Fibroblast of skin of right quadriceps (primary cell): ENCODE measurements at regions not wholly inside any gene's neighbourhood (a gene's known extent, or its start where the extent isn't known, plus 50 kb on each side); places are given as distances from the start of the nearest gene placed in this dataset.

ENCODE experiments used
- DNase-seq: peaks from one replicate; pipeline ENCODE4 v3.0.0-alpha.2; 2013

GRCh38 chr2:240227538-240228428 is 87.3 kb upstream of the OTOS start:
- no peak for DNase-seq

DNA sequence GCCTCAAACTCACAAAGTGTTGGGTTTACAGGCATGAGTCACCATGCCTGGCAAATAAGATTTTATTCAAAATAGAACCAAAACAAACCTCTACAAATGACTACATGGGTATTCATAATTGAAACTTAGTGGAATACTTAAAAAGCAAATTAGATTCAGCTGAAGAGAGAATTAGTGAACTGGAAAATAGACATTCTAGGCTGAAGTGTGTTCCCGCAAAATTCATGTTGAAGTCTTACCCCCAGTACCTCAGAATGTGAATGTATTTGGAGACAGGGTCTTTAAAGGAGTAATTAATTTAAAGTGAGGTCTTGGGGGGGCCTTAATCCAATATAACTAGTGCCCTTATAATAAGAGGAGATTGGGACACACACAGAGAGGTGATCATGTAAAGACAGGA is 88.5 kb upstream of the OTOS start:
- no peak for DNase-seq

GRCh38 chr2:240229603-240230235 is 89.3 kb upstream of the OTOS start:
- no peak for DNase-seq

GRCh38 chr2:240230291-240230931 is 90.0 kb upstream of the OTOS start:
- DNase-seq, result no peak

DNA sequence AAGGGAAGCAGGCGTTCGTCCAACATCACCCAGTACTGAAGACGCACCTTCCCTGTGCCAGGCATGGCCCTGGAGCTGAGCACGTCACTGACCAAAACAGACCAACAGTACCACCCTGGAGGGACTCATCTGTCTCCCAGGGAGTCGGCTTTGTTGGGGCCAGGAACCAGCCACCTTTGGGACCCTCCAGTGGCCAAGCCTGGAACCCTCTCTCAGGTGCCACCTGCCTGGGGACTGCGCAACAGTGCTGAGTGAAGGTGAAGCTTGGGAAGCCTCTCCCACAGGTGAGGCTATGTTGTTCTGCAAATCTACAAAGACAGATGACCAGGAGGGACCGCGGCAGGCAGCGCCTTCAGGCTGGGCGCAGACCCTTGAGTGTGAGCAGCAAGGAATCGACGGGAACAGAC is 91.4 kb upstream of the OTOS start:
- DNase-seq, result no peak

DNA sequence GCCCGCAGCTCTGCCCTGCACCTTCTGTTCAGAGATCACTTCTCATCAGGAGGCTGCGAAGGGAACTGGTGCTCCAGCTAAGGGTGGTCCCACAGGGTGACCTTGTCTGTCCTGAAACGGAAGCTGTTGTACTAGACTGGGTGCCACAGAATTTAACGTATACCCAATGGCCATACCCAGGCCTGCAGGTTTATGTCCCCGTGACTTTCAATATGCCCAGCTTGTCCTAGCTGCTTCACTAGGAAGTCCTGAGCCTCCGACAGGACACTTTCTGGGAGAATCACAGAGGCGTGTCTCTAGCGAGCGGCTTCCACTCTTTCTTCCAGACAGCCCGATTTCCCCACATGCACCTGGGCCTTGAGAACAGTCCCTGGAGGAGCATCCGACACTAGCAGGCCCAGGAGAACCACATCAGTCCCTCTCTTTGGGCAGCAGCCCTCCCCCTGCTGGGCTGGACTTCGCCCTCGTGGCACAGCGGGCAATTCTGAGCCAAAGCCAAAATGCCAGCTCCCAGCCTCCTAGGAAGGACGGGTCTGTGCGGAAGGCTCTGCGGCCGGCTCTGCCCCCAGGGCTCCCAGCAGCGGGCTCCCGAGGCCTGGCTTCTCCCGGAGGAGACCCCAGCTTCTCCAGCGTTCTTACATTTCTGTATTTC is 91.9 kb upstream of the OTOS start:
- DNase-seq, result no peak

DNA sequence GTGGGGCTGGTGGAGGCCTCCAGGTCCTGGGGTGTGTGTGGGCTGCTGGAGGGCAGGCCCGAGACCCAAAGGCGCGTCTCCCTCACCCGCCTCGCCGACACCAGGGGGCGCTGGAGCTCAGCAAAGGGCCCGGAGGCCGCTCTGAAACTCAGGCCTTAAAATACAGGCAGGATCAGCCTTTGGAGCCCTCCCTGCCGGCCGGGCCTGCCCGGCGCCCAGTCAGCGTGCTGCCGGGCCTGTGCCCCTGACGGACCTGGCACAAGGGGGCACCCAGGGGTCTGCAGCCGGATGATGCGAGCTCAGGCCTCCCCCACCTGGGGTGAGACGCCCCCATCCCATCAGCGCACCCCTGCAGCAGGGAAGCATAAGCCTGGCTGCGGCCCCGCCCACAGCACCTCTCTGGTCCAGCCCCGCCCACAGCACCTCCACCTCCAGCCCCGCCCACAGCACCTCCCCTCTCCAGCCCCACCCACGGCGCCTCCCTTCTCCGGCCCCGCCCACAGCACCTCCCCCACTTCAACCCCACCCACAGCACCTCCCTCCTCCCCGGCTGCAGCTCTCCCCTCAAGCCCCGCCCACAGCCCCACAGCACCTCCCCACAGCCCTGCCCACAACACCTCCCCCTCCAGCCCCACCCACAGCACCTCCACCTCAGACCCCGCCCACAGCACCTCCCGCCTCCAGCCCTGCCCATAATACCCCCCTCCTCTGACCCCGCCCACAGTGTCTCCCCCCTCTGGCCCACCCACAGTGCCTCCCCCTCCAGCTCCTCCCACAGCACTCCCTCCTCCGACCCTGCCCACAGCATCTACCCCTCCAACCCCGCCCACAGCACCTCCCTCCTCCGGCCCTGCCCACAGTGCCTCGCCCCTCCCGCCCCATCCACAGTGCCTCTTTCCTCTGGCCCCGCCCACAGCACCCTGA is 92.8 kb upstream of the OTOS start:
- peak; percentile 61 for DNase-seq

GRCh38 chr2:240233885-240234502 is 93.5 kb upstream of the OTOS start:
- DNase-seq, result no peak

DNA sequence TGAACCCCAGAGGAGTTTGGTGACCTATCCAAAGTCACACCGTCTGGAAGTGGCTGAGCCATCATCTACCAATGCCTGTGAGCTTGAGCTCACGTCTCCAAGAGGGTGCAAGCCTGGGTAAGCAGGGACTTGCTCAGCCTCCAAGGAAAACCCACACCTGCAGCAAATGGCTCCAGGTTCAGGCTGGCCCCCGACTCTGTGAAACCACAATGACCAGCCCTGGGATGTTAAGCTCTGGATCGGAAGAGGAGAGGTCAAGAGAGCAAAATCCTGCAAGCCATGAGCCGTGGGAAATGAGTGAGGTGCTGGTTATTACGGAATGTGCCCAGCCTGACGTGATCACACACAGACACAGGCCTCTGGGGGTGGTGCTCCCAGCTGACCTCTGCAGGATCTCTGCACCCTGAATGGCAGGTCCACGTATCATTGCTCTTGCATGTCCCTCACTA is 94.1 kb upstream of the OTOS start:
- DNase-seq, result no peak

- no peak for DNase-seq
Measured at GRCh38 chr2:240235149-240235803, 94.8 kb upstream of the OTOS start.

- no peak for DNase-seq
Measured at GRCh38 chr2:240235811-240236210, 95.4 kb upstream of the OTOS start.

- DNase-seq, result no peak
Measured at GRCh38 chr2:240236217-240237111, 96.0 kb upstream of the OTOS start.

DNA sequence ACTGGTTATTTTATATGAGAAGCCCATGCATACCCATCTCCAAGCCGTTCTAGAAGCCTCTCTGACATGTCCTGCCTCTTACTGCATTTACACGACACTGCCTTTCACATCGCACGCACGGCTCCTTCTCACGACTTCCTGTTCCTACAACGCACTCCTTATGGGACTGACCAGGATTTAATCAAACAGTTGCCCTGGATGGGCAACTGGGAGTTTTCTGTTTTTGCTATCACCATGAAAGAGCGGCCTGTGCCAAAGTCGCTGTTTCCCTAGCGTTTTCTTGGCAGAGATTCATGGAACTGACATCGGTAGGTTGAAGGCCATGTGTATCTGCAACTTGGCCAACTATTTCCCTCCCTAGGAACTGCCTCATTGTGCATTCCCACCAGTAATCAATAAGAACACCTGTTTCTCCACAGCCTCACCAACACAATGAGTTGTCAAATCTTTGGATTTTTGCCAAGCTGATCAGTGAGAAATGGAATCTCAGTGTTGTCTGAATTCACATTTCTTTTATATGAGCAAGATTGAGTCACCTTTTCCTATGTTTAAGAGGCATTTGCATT is 97.2 kb upstream of the OTOS start:
- peak; percentile 19 for DNase-seq

GRCh38 chr2:240238201-240238600 is 97.7 kb upstream of the OTOS start:
- DNase-seq, result no peak

DNA sequence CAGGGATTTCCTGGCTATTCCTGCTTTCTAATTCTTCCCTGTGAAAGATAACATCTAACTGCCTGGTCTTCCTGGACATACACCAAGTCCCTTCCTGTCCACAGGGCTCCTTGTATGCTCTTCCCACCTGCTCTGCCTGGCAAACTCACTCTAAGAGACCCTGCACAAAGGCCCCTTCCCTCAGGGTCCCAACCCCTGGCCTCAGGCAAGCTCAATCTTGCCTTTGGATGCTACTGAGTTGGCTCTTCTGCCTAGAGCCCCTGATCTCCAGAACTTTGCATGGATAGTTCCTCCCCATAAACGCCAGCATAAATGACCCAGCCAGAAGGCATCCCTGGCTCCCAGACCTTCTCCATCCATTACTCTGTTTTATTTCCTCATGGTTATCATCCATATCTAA is 98.3 kb upstream of the OTOS start:
- no peak for DNase-seq

- DNase-seq, result no peak
Measured at GRCh38 chr2:240239325-240239724, 98.9 kb upstream of the OTOS start.

DNA sequence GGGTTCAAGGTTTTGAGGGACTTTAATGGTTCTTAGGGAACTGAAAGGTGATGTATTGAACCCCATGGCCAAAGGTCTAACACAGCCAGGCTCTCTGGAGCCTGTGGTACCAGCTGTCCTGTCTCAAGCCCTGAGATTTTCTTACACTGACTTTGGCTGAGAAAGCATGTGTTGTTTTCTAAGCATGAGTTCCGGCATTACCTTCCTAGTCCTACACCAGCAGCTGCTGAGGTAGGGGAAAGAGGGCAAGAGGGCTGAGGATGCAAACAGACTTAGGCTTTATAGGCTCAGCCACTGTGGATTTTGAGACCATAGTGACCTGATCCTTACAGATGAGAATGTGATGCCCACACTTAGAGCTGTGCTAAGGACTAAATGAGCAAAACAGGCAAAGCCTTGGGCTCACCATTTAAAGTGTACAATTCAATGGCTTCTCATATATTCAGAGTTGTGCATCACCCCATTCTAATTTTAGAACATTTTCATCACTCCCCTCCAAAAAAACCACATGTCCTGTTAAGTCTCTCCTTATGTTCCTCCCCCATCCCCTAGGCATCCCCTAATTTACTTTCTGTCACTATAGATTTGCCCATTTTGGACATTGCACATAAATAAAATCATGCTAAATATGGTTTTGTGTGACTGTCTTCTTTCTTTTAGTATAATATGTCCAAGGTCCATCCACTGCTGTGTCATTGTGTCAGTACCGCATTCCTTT is 99.7 kb upstream of the OTOS start:
- DNase-seq, result no peak

GRCh38 chr2:240240781-240241180 is 100.3 kb upstream of the OTOS start:
- DNase-seq, result no peak

DNA sequence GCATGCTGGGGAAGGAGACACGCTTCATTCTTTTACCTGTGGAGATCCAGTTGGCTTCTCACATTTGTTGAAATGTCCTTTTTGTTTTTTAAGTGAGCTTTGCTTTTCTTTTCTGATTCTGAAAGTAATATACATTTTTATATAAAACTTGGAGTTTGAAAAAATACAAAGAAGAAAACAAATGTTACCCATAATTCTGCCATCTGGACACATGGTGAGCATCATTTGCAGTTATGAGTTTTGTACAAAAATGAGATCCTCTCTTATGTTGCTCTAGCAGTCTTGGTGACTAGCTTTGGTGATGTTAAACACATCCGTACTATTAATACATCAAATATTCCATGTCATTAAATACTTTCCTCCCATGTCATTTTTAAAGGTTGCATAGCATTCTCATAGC is 101.1 kb upstream of the OTOS start:
- DNase-seq, result no peak
